Effector memory CD4-positive, alpha-beta T cell (primary cell): ENCODE measurements at regions not wholly inside any gene's neighbourhood (a gene's known extent, or its start where the extent isn't known, plus 50 kb on each side); places are given as distances from the start of the nearest gene placed in this dataset.

ENCODE experiments used
- DNase-seq, 3 donors: peaks; one replicate each; pipeline ENCODE4 v3.0.0-alpha.2; 2020
- H3K27ac ChIP-seq: 2 replicates; pipeline ENCODE4 v1.7.0; 2013; ENCODE audit warnings: mild to moderate bottlenecking, low read length, moderate library complexity; ENCODE audit not compliant: insufficient read depth, poor library complexity, severe bottlenecking
- H3K27me3 ChIP-seq: replicated peaks from 2 replicates; pipeline ENCODE4 v1.7.0; 2013; ENCODE audit warnings: mild to moderate bottlenecking, low read length; ENCODE audit not compliant: insufficient read depth, control insufficient read depth, poor library complexity, severe bottlenecking
- H3K36me3 ChIP-seq: 2 replicates; pipeline ENCODE4 v1.7.0; 2013; ENCODE audit warnings: mild to moderate bottlenecking, low read length, moderate library complexity; ENCODE audit not compliant: control insufficient read depth, insufficient read depth
- H3K4me1 ChIP-seq: 2 replicates; pipeline ENCODE4 v1.7.0; 2013; ENCODE audit warnings: low read length, mild to moderate bottlenecking; ENCODE audit not compliant: control insufficient read depth, insufficient read depth, poor library complexity, severe bottlenecking
- H3K4me3 ChIP-seq: 2 replicates; pipeline ENCODE4 v1.7.0; 2013; ENCODE audit warnings: low read length, low read depth, mild to moderate bottlenecking; ENCODE audit not compliant: insufficient read depth, poor library complexity, severe bottlenecking
- H3K9me3 ChIP-seq: 2 replicates; pipeline ENCODE4 v1.7.0; 2013; ENCODE audit warnings: mild to moderate bottlenecking, low read length, moderate library complexity; ENCODE audit not compliant: control insufficient read depth

DNA sequence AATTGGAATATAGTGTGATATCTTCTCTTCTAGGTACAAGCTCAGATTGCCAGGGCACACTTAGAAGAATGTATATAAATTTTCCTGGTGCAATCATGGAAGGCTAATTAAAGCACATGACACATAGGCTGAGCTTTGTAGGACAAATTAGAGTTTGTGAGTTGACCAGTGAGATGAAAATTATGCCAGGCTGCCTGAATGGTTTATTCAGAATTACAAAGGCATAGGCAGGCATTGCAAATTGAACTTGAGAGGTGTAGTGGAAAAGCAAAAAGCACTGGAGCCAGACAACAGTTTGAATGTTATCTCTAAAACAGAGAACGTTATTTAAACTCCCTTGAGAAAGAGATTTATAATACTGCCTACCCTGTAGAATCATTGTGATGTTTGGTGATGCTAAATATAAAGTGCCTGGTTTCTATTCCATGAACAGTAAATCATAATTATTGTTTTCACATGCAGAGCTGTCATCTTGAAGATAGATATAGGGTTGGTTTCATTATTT, 712.1 kb downstream of the TBC1D32 start:
- Histone ChIP-seq H3K27me3 (no peaks in the 10 kb centered on the region), H3K4me3 (no peak overlapping the region), H3K36me3 (no peaks in the 10 kb centered on the region), H3K4me1 (no peaks in the 10 kb centered on the region), H3K9me3 (no peaks in the 10 kb centered on the region), H3K27ac (no peak overlapping the region)
- DNase-seq = no peak

GRCh38 chr6:120620900-120621299, 713.4 kb downstream of the TBC1D32 start:
- DNase-seq = no peak

DNA sequence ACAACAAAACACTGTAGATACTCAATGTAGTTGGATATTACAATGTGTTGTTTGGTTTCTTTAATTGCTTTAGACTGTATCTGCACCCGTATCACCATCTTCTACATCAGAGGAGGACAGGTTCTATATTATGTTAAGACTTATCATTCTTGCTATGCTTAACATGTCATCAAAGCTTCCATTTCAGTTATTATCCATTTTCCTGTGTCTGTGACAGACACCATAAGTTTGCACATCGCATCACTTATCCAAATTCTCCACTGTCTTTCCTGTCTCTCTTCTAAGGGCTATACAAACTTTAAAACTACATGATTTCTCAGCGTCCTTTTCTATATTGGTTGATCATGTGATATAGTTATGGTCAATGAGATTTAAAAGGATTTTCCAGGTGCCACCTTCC, 719.0 kb downstream of the TBC1D32 start:
- Histone ChIP-seq H3K9me3 (no peaks in the 10 kb centered on the region), H3K27me3 (no peaks in the 10 kb centered on the region), H3K4me1 (no peaks in the 10 kb centered on the region), H3K4me3 (no peak overlapping the region), H3K36me3 (no peaks in the 10 kb centered on the region), H3K27ac (no peak overlapping the region)
- DNase-seq = no peak

More at GRCh38 chr6:120620900-120621299, 713.4 kb downstream of the TBC1D32 start:
- H3K36me3 ChIP-seq = no peaks in the 10 kb centered on the region
- no peak overlapping the region for H3K27ac ChIP-seq
- H3K4me3 ChIP-seq = no peak overlapping the region
- no peaks in the 10 kb centered on the region for H3K9me3 ChIP-seq
- H3K4me1 ChIP-seq = no peaks in the 10 kb centered on the region
- no peaks in the 10 kb centered on the region for H3K27me3 ChIP-seq

DNA sequence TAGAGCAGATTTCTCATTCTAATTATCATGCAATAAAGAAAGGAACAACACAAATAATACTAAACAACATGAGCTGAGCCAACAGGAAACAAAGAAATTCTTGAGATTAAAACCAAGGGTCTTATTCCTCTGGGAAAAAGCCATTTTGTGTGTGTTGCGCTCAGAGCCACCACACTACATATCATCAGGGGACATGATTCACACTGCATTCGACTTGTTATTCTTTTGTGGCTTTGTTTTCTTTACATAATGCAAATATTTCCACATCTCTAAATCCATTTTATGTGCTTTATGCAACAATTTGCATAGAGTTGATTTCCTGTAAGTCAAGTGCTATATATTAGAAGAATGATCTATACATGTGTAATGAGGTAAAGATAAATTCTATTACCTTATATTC, 719.6 kb downstream of the TBC1D32 start:
- H3K4me1 ChIP-seq = no peaks in the 10 kb centered on the region
- no peaks in the 10 kb centered on the region for H3K9me3 ChIP-seq
- H3K4me3 ChIP-seq = no peak overlapping the region
- no peak for DNase-seq
- no peaks in the 10 kb centered on the region for H3K27me3 ChIP-seq
- no peaks in the 10 kb centered on the region for H3K36me3 ChIP-seq
- no peak overlapping the region for H3K27ac ChIP-seq

DNA sequence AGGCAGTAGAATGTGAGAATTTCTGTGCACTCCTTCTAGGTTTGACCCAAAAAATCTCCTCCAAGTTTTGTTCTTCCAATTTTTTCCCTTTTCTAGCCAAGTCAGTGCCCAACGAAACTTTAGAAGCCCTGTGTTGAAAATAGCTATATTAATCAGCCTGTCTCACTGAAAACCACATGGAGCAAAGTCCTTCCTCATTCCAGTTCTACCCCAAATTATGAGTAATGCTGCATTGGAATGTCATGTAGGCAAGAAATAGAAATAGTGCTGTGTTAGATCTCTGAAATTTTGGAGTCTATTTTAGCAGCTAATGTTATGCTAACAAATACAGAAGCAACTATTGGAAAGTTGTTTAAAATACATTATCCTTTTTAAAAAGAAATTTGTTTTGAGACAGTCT, 725.5 kb downstream of the TBC1D32 start:
- Histone ChIP-seq H3K9me3 (no peaks in the 10 kb centered on the region), H3K36me3 (no peaks in the 10 kb centered on the region), H3K27ac (no peak overlapping the region), H3K4me1 (no peaks in the 10 kb centered on the region), H3K4me3 (no peak overlapping the region), H3K27me3 (no peaks in the 10 kb centered on the region)
- no peak for DNase-seq

GRCh38 chr6:120606743-120607142, 727.5 kb downstream of the TBC1D32 start:
- H3K4me3 ChIP-seq = no peak overlapping the region
- no peaks in the 10 kb centered on the region for H3K36me3 ChIP-seq
- H3K27ac ChIP-seq = no peak overlapping the region
- no peaks in the 10 kb centered on the region for H3K4me1 ChIP-seq
- no peaks in the 10 kb centered on the region for H3K27me3 ChIP-seq
- no peak for DNase-seq
- no peaks in the 10 kb centered on the region for H3K9me3 ChIP-seq

GRCh38 chr6:120604510-120604909, 729.8 kb downstream of the TBC1D32 start:
- no peak overlapping the region for H3K27ac ChIP-seq
- H3K36me3 ChIP-seq = no peaks in the 10 kb centered on the region
- H3K9me3 ChIP-seq = no peaks in the 10 kb centered on the region
- H3K4me3 ChIP-seq = no peak overlapping the region
- DNase-seq = no peak
- no peaks in the 10 kb centered on the region for H3K4me1 ChIP-seq
- no peaks in the 10 kb centered on the region for H3K27me3 ChIP-seq

DNA sequence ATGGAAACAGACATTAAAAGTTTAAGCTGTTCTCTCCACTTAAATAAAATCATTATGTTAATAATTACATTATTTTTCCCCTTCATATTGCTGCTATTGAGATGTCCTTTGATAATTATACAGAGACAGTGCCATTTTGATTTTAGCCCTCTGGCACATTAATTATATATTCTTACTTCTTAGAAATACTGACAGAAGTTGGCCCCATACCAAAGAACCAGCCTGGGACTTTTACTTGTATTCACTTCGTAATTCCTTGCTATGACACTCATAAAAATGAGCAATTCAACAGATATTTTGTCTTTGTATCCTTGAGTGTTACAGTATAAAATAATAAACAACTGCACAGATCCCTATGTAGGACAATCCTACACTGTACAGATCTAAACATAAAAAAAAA, 743.7 kb downstream of the TBC1D32 start:
- no peaks in the 10 kb centered on the region for H3K36me3 ChIP-seq
- DNase-seq = no peak

DNA sequence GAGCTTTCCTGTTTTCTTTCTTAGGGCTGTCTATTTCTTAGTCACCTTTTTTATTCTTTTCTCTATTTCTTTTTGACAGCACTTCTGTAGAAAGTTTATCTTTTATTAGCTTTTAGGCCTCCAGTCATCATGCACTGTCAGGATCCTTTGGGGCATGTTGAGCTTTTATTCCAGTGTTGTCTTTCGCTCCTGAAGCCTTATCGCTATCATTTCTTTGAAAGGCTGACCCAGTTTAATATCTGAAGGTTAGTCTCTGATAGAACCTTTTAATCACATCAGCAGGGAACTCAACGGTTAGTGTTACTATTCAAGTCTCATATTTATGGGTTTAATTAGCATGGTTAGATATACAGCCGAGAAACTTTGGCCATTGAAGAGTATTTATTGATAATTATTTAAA, 745.9 kb downstream of the TBC1D32 start:
- H3K4me1 ChIP-seq = no peaks in the 10 kb centered on the region
- H3K4me3 ChIP-seq = no peak overlapping the region
- no peak overlapping the region for H3K27ac ChIP-seq
- H3K9me3 ChIP-seq = no peaks in the 10 kb centered on the region
- no peaks in the 10 kb centered on the region for H3K27me3 ChIP-seq
- DNase-seq = no peak
- no peaks in the 10 kb centered on the region for H3K36me3 ChIP-seq

More for the DNA sequence above, 743.7 kb downstream of the TBC1D32 start:
- H3K27me3 ChIP-seq = no peaks in the 10 kb centered on the region
- no peak overlapping the region for H3K27ac ChIP-seq
- H3K9me3 ChIP-seq = no peaks in the 10 kb centered on the region
- H3K4me3 ChIP-seq = no peak overlapping the region
- H3K4me1 ChIP-seq = no peaks in the 10 kb centered on the region

GRCh38 chr6:120587381-120587780, 746.9 kb downstream of the TBC1D32 start:
- Histone ChIP-seq H3K9me3 (no peaks in the 10 kb centered on the region), H3K4me3 (no peak overlapping the region), H3K27me3 (no peaks in the 10 kb centered on the region), H3K36me3 (no peaks in the 10 kb centered on the region), H3K27ac (no peak overlapping the region), H3K4me1 (no peaks in the 10 kb centered on the region)
- no peak for DNase-seq
